ENCODE measurements at regions not wholly inside any gene's neighbourhood (a gene's known extent, or its start where the extent isn't known, plus 50 kb on each side); places are given as distances from the start of the nearest gene placed in this dataset.
A peak's percentile ranks its signal among the peaks of the same experiment; 100 is the strongest.
"Not testable (repeated sequence)": the region's sequence is repeated elsewhere in the genome, so short reads cannot be mapped to it uniquely, and the experiment has no call there.

DNA sequence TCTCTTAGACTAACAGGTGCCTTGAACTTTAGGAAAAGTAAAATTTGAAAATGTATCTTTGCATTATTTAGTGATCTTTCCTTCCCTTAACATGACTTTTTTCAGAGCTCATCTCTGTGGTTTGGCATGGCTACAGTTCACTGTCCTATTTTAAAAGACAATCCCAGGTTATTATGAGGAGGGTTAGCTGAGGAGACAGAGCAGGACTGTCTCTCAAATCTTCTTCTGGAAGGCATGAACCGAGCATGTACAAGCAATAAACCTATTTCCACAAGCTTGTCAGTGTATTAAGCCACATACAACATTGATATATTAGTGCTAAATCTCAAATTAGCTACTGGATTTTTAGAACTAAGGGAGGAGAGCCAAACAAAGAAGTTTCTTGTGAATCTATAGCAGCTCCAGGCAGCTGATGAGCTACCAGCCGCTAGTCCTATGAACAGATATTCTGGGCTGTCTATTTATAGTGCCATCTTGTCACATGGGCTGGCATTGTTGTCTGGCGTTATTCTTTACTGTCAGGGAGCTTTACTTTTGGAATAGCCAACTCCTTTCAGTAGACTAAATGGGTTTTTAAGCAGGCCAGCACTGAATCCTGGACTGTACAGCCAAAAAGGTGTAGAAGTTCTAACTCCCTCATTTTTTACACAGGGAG is 171.2 kb upstream of the ACTBL2 start:
- H3K36me3 Mint-ChIP-seq, result peaks cover 0 to 5% of the 10 kb centered on the region in 2 donors
- no peak for DNase-seq (ENCODE audit: low spot score in 2 of 2)
- H3K9me3 Mint-ChIP-seq, result peaks cover 0 to 4% of the 10 kb centered on the region in 2 donors
- no peak overlapping the region for H3K27ac Mint-ChIP-seq
- no peak for ATAC-seq

DNA sequence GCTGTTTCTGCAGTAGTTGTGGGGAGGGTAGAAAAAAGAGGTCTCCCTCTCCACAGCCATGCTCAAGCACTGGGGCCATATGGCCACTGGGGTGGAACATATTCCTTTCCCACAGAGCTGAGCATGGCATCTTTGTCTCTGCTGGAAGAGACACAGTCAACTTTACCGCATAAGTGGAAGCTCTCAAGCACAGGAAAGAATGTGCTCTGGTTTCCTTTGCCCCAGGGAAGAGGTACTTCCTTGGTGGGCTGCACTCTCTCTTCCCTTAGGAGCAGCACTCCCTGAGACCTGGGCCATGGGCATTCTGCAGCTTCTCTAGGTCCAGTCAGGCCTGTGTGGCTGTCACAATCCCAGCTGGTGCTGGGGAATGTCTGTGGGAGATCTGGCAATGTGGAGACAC is 168.5 kb upstream of the ACTBL2 start:
- H3K27ac Mint-ChIP-seq, result no peak overlapping the region
- no peak for DNase-seq (ENCODE audit: low spot score in 2 of 2)
- ATAC-seq, result no peak
- H3K9me3 Mint-ChIP-seq, result peaks cover 0 to 4% of the 10 kb centered on the region in 2 donors
- peaks cover 0 to 5% of the 10 kb centered on the region in 2 donors for H3K36me3 Mint-ChIP-seq

GRCh38 chr5:57650360-57651069 is 167.9 kb upstream of the ACTBL2 start:
- Mint-ChIP-seq H3K9me3 (peaks cover 0 to 4% of the 10 kb centered on the region in 2 donors), H3K27ac (no peak overlapping the region), H3K36me3 (peaks cover 0 to 5% of the 10 kb centered on the region in 2 donors)
- DNase-seq (ENCODE audit: low spot score in 2 of 2) (peak in 1 of 2 donors; percentile 15), ATAC-seq (peak; percentile 50 to 52)

- DNase-seq (ENCODE audit: low spot score in 2 of 2), result no peak
- H3K9me3 Mint-ChIP-seq, result peaks cover 0 to 5% of the 10 kb centered on the region in 2 donors
- ATAC-seq, result no peak
- H3K27ac Mint-ChIP-seq, result no peak overlapping the region
- peaks cover 0 to 6% of the 10 kb centered on the region in 2 donors for H3K36me3 Mint-ChIP-seq
These were observed 160.1 kb upstream of the ACTBL2 start for GRCh38 chr5:57642698-57643097.

DNA sequence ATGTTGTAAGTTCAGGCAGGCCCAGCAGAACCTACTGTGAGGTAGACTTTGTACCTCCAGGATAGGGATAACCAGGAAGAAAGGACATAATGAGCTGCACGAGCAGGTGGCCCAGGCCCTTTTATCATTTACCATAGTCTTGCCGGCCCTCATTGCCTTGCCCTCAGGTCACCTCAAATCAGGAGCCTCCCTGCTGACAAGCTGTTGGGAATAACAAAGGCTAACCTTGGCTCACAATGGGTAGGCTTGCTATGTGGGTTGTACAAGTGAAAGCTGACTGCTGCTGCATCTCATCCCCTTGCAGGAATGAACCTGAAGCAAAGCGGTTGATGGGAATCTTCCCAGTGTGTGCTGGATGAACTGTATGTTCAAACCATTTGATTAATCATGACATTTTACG is 159.5 kb upstream of the ACTBL2 start:
- no peak for ATAC-seq
- no peak overlapping the region for H3K27ac Mint-ChIP-seq
- H3K9me3 Mint-ChIP-seq, result peaks cover 0 to 5% of the 10 kb centered on the region in 2 donors
- peaks cover 0 to 6% of the 10 kb centered on the region in 2 donors for H3K36me3 Mint-ChIP-seq
- no peak for DNase-seq (ENCODE audit: low spot score in 2 of 2)

DNA sequence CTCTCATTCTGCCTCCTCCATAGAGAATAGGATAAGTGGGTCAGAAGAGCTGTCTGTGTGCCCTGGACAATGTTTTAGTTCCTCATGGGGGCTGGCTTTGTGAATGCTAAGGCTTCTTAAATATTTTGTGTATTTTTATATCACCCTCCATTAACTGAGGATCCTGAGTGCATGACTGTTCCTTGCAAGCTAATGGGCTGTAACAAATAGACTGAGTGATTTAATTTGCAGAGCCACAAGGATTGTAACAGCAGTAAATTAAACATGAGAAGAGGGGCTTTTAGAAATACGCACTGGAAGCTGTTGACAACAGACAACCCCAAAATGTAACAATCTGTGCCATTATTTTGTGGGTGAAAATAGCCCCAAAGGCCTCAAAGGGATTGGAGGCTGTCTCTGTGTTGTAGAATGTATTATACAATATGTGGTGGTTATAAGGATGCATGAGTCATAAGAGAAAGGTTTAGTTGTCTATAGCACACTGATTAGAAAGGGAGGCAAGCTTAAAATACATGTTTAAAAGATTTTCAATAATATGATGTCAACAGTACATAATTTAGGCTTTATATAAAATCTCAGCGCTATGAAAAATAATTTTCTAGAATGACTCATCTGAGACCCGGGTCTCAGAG is 152.7 kb upstream of the ACTBL2 start:
- Mint-ChIP-seq H3K9me3 (no peaks in the 10 kb centered on the region), H3K36me3 (no peaks in the 10 kb centered on the region), H3K27ac (no peak overlapping the region)
- DNase-seq (ENCODE audit: low spot score in 2 of 2) (no peak), ATAC-seq (no peak)

- Mint-ChIP-seq H3K9me3 (no peaks in the 10 kb centered on the region), H3K27ac (no peak overlapping the region), H3K36me3 (no peaks in the 10 kb centered on the region)
- ATAC-seq (no peak), DNase-seq (ENCODE audit: low spot score in 2 of 2) (no peak)
These were observed 150.3 kb upstream of the ACTBL2 start for GRCh38 chr5:57632937-57633336.

- not testable (repeated sequence) for H3K27ac Mint-ChIP-seq; DNase-seq (ENCODE audit: low spot score in 2 of 2); H3K36me3 Mint-ChIP-seq; H3K9me3 Mint-ChIP-seq; ATAC-seq
These were observed 148.5 kb upstream of the ACTBL2 start for GRCh38 chr5:57631139-57631538.

GRCh38 chr5:57627661-57628060 is 145.1 kb upstream of the ACTBL2 start:
- Mint-ChIP-seq H3K27ac (no peak overlapping the region), H3K9me3 (no peaks in the 10 kb centered on the region), H3K36me3 (no peaks in the 10 kb centered on the region)
- no peak for ATAC-seq
- DNase-seq (ENCODE audit: low spot score in 2 of 2), result no peak

- ATAC-seq, result no peak
- DNase-seq (ENCODE audit: low spot score in 2 of 2), result no peak
- Mint-ChIP-seq H3K9me3 (no peaks in the 10 kb centered on the region), H3K36me3 (no peaks in the 10 kb centered on the region), H3K27ac (no peak overlapping the region)
These were observed 144.1 kb upstream of the ACTBL2 start for GRCh38 chr5:57626703-57627102.

GRCh38 chr5:57621624-57622023 is 139.0 kb upstream of the ACTBL2 start:
- no peaks in the 10 kb centered on the region for H3K36me3 Mint-ChIP-seq
- H3K27ac Mint-ChIP-seq, result no peak overlapping the region
- ATAC-seq (no peak), DNase-seq (ENCODE audit: low spot score in 2 of 2) (no peak)
- H3K9me3 Mint-ChIP-seq, result no peaks in the 10 kb centered on the region

- no peaks in the 10 kb centered on the region for H3K36me3 Mint-ChIP-seq
- peak in 1 of 2 donors; percentile 34 for ATAC-seq
- no peak for DNase-seq (ENCODE audit: low spot score in 2 of 2)
These were observed 136.3 kb upstream of the ACTBL2 start for GRCh38 chr5:57618767-57619381.

GRCh38 chr5:57613741-57614140 is 131.1 kb upstream of the ACTBL2 start:
- no peak overlapping the region for H3K27ac Mint-ChIP-seq
- H3K9me3 Mint-ChIP-seq, result no peaks in the 10 kb centered on the region
- no peak for ATAC-seq

More at GRCh38 chr5:57618767-57619381, 136.3 kb upstream of the ACTBL2 start:
- no peak overlapping the region for H3K27ac Mint-ChIP-seq
- H3K9me3 Mint-ChIP-seq, result no peaks in the 10 kb centered on the region

DNA sequence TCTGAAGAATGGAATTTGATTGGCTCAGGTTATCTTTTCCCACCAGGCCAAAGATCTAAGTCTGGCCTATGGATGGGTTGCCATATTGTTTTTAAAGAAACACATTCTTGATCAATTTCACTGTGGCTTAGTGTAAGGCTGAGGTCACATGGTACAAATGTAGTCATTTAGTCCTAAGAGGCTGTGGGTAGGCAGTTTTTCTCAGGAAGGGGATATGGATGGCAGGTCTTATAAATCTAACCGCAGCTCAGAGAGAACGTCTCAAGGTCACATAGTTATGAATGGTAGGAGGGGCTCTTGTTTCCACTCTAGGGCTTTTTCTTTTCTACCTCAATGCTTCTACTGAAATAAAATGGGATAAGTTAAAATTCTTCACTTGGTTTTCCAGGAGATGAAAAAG is 128.6 kb upstream of the ACTBL2 start:
- ATAC-seq (no peak), DNase-seq (ENCODE audit: low spot score in 2 of 2) (no peak)
- H3K36me3 Mint-ChIP-seq, result no peaks in the 10 kb centered on the region
- H3K27ac Mint-ChIP-seq, result no peak overlapping the region
- H3K9me3 Mint-ChIP-seq, result no peaks in the 10 kb centered on the region

More at GRCh38 chr5:57613741-57614140, 131.1 kb upstream of the ACTBL2 start:
- no peaks in the 10 kb centered on the region for H3K36me3 Mint-ChIP-seq
- no peak for DNase-seq (ENCODE audit: low spot score in 2 of 2)

DNA sequence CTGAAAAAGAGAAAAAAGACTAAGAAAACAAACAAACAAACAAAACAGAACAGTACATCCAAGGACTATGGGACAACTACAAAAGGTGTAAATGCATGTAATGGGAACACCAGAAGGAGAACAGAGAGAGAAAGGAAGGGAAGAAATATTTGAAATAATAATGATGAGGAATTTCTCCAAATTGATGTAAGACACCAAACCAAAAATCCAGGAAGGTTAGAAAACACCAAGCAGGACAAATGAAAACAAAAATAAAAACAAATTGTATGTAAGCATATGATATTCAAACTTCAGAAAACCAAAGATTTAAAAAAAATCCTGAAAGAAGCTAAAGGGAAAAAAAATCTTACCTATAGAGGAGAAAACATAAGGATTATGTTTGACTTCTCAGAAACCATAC is 125.9 kb upstream of the ACTBL2 start:
- no peak overlapping the region for H3K27ac Mint-ChIP-seq
- ATAC-seq, result no peak
- no peaks in the 10 kb centered on the region for H3K9me3 Mint-ChIP-seq
- H3K36me3 Mint-ChIP-seq, result no peaks in the 10 kb centered on the region
- DNase-seq (ENCODE audit: low spot score in 2 of 2), result no peak

DNA sequence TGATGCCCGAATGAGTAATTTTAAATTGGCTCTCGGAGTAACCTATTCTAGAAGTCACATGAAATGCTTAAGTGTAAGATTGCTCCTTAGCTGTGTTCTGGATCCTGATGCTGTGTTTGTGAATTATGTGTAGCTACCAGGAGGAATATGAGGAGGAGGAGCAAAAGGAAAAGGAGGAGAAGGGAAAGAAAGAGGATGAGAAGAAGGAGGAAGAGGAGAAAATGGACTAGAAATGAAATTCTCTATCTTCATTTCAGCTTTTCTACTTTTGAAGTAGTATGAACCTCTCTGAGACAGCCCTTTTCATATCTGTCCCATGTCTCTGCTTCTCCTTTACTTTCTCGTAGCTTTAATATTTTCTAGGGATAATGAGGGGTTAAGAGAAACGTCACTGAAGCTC is 119.4 kb upstream of the ACTBL2 start:
- no peak overlapping the region for H3K27ac Mint-ChIP-seq
- no peaks in the 10 kb centered on the region for H3K9me3 Mint-ChIP-seq
- ATAC-seq (no peak), DNase-seq (ENCODE audit: low spot score in 2 of 2) (no peak)
- no peaks in the 10 kb centered on the region for H3K36me3 Mint-ChIP-seq

DNA sequence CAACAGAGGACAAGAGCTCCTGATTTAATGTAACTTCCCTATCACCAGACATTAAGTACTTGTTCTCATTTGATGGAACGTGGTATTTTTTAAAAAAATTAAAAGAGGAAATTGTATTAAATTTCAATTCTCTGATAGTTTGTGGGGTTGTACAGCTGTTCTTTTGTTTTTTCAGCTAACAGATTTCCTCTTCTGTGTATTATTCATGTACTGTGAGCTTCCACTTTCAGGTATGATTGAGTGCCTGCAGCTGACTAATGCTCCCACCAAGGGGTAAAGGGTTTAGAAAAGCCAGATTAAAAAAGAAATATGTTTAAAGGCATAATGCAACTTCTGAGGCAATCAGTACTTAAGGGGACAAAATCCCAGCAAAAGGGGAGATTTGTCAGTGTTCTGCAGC is 117.7 kb upstream of the ACTBL2 start:
- Mint-ChIP-seq H3K36me3 (no peaks in the 10 kb centered on the region), H3K27ac (no peak overlapping the region), H3K9me3 (no peaks in the 10 kb centered on the region)
- ATAC-seq, result peak in 1 of 2 donors; percentile 46
- DNase-seq (ENCODE audit: low spot score in 2 of 2), result no peak
